AG09309 (cell line): ENCODE measurements at regions not wholly inside any gene's neighbourhood (a gene's known extent, or its start where the extent isn't known, plus 50 kb on each side); places are given as distances from the start of the nearest gene placed in this dataset.

Experiments used
- DNase-seq: peaks from one replicate; pipeline ENCODE4 v3.0.0-alpha.2; 2010; ENCODE audit warnings: low read depth
- H3K4me3 ChIP-seq: 2 replicates; pipeline ENCODE4 v1.5.1; 2011; ENCODE audit warnings: mild to moderate bottlenecking, low read depth, low read length, moderate library complexity; ENCODE audit not compliant: control insufficient read depth
- CTCF ChIP-seq: IDR thresholded peaks from 2 replicates; pipeline ENCODE4 v1.5.1; 2011; ENCODE audit warnings: mild to moderate bottlenecking, low read depth, low read length, inconsistent platforms; ENCODE audit not compliant: insufficient read depth, control insufficient read depth; ENCODE audit errors: missing control alignments

GRCh38 chr9:88053856-88054501 lies 79.6 kb upstream of the CDK20 start:
- no peak for DNase-seq
- TF ChIP-seq CTCF, result no peak
- H3K4me3 ChIP-seq, result no peak overlapping the region

- DNase-seq, result no peak
- H3K4me3 ChIP-seq, result no peak overlapping the region
- TF ChIP-seq CTCF, result no peak
Observed at GRCh38 chr9:88052321-88052965, 78.1 kb upstream of the CDK20 start.

GRCh38 chr9:88051138-88051537 lies 76.8 kb upstream of the CDK20 start:
- no peak for DNase-seq
- TF ChIP-seq CTCF, result no peak
- H3K4me3 ChIP-seq, result no peak overlapping the region

GRCh38 chr9:88049677-88050307 lies 75.5 kb upstream of the CDK20 start:
- H3K4me3 ChIP-seq, result no peak overlapping the region
- TF ChIP-seq CTCF, result no peak
- no peak for DNase-seq

GRCh38 chr9:88046542-88046941 lies 72.2 kb upstream of the CDK20 start:
- no peak for TF ChIP-seq CTCF
- no peak for DNase-seq
- no peak overlapping the region for H3K4me3 ChIP-seq

GRCh38 chr9:88045686-88046085 lies 71.4 kb upstream of the CDK20 start:
- TF ChIP-seq CTCF, result no peak
- no peak overlapping the region for H3K4me3 ChIP-seq
- DNase-seq, result no peak
